ENCODE measurements at regions not wholly inside any gene's neighbourhood (a gene's known extent, or its start where the extent isn't known, plus 50 kb on each side); places are given as distances from the start of the nearest gene placed in this dataset.

DNA sequence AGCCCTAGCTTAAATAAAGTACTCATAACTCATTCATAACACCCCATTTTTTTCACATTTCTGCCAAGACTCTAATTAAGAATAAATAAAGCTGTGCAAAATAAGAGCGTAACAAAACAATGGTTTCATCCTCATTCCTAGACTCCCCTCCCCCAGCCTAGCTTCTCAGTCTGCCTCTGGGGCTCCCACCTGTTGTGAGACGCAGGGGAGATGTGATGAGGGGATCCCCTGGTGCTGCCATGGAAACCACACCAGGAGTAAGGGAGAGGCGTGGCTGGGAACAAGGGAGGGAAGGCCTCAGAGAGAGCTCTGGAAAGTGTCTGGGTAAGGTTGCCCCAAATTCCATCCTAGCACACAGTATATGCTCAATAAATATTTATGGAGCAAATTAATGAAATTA lies 93.3 kb upstream of the USP29 start:
- no peaks in the 10 kb centered on the region for H3K27me3 ChIP-seq (ENCODE audit: insufficient read depth, low read depth, low read length)
- H2AFZ ChIP-seq (ENCODE audit: low read depth, low read length) = no peak overlapping the region
- H3K9me3 ChIP-seq (ENCODE audit: low read length) = peaks cover 2% of the 10 kb centered on the region
- H3K9me2 ChIP-seq (ENCODE audit: insufficient read depth, low read length) = no peaks in the 10 kb centered on the region
- no peak overlapping the region for H3K27ac ChIP-seq (ENCODE audit: low read length)
- no peaks in the 10 kb centered on the region for H3F3A ChIP-seq (ENCODE audit: insufficient read depth, low read length, poor library complexity, severe bottlenecking)
- H3K4me3 ChIP-seq (ENCODE audit: low read length) = no peak overlapping the region
- no peaks in the 10 kb centered on the region for H3K79me2 ChIP-seq (replicated peaks; ENCODE audit: insufficient read depth, low read length)
- no peak for TF ChIP-seq RAD21 (conservative IDR thresholded peaks at IDR 0.05)
- TF ChIP-seq CTCF (IDR thresholded peaks at IDR 0.05; ENCODE audit: poor library complexity, severe bottlenecking) = no peak
- no peak for TF ChIP-seq EP300 (conservative IDR thresholded peaks at IDR 0.05; ENCODE audit: poor library complexity, severe bottlenecking)
- TF ChIP-seq POLR2AphosphoS5 (IDR thresholded peaks at IDR 0.05) = no peak
- TF ChIP-seq SMC3 (conservative IDR thresholded peaks at IDR 0.05; ENCODE audit: poor library complexity) = no peak
- no peak for TF ChIP-seq EZH2 (IDR thresholded peaks at IDR 0.05; ENCODE audit: borderline replicate concordance, insufficient read depth, low read length, poor library complexity, severe bottlenecking)
- TF ChIP-seq, protein P1, sequence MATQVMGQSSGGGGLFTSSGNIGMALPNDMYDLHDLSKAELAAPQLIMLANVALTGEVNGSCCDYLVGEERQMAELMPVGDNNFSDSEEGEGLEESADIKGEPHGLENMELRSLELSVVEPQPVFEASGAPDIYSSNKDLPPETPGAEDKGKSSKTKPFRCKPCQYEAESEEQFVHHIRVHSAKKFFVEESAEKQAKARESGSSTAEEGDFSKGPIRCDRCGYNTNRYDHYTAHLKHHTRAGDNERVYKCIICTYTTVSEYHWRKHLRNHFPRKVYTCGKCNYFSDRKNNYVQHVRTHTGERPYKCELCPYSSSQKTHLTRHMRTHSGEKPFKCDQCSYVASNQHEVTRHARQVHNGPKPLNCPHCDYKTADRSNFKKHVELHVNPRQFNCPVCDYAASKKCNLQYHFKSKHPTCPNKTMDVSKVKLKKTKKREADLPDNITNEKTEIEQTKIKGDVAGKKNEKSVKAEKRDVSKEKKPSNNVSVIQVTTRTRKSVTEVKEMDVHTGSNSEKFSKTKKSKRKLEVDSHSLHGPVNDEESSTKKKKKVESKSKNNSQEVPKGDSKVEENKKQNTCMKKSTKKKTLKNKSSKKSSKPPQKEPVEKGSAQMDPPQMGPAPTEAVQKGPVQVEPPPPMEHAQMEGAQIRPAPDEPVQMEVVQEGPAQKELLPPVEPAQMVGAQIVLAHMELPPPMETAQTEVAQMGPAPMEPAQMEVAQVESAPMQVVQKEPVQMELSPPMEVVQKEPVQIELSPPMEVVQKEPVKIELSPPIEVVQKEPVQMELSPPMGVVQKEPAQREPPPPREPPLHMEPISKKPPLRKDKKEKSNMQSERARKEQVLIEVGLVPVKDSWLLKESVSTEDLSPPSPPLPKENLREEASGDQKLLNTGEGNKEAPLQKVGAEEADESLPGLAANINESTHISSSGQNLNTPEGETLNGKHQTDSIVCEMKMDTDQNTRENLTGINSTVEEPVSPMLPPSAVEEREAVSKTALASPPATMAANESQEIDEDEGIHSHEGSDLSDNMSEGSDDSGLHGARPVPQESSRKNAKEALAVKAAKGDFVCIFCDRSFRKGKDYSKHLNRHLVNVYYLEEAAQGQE (IDR thresholded peaks at IDR 0.05; ENCODE audit: borderline replicate concordance) = no peak
- no peak for TF ChIP-seq MXI1 (conservative IDR thresholded peaks at IDR 0.05; ENCODE audit: poor library complexity, severe bottlenecking)
- no peak for TF ChIP-seq TAF1 (IDR thresholded peaks at IDR 0.05; ENCODE audit: low read depth)
- no peaks in the 10 kb centered on the region for H4K20me1 ChIP-seq (ENCODE audit: insufficient read depth)
- no peak overlapping the region for H3K4me2 ChIP-seq (ENCODE audit: low read length)
- no peak overlapping the region for H3K9ac ChIP-seq (ENCODE audit: low read length)
- H3K36me3 ChIP-seq (ENCODE audit: insufficient read depth, low read length) = no peaks in the 10 kb centered on the region

GRCh38 chr19:57027360-57027759 lies 92.4 kb upstream of the USP29 start:
- peaks cover 2% of the 10 kb centered on the region for H3K9me3 ChIP-seq (ENCODE audit: low read length)
- no peak overlapping the region for H3K4me2 ChIP-seq (ENCODE audit: low read length)
- H3K4me3 ChIP-seq (ENCODE audit: low read length) = no peak overlapping the region
- no peak overlapping the region for H3K27ac ChIP-seq (ENCODE audit: low read length)
- H3K79me2 ChIP-seq (replicated peaks; ENCODE audit: insufficient read depth, low read length) = no peaks in the 10 kb centered on the region
- no peak for TF ChIP-seq TAF1 (IDR thresholded peaks at IDR 0.05; ENCODE audit: low read depth)
- no peak for TF ChIP-seq SMC3 (conservative IDR thresholded peaks at IDR 0.05; ENCODE audit: poor library complexity)
- no peak for TF ChIP-seq RAD21 (conservative IDR thresholded peaks at IDR 0.05)
- TF ChIP-seq MXI1 (conservative IDR thresholded peaks at IDR 0.05; ENCODE audit: poor library complexity, severe bottlenecking) = no peak
- TF ChIP-seq, protein P1 (IDR thresholded peaks at IDR 0.05; ENCODE audit: borderline replicate concordance) = no peak
- TF ChIP-seq EZH2 (IDR thresholded peaks at IDR 0.05; ENCODE audit: borderline replicate concordance, insufficient read depth, low read length, poor library complexity, severe bottlenecking) = no peak
- no peak for TF ChIP-seq POLR2AphosphoS5 (IDR thresholded peaks at IDR 0.05)
- TF ChIP-seq CTCF (IDR thresholded peaks at IDR 0.05; ENCODE audit: poor library complexity, severe bottlenecking) = no peak
- H3K27me3 ChIP-seq (ENCODE audit: insufficient read depth, low read depth, low read length) = no peaks in the 10 kb centered on the region
- no peaks in the 10 kb centered on the region for H3K36me3 ChIP-seq (ENCODE audit: insufficient read depth, low read length)
- H4K20me1 ChIP-seq (ENCODE audit: insufficient read depth) = no peaks in the 10 kb centered on the region
- H3K9ac ChIP-seq (ENCODE audit: low read length) = no peak overlapping the region
- no peaks in the 10 kb centered on the region for H3K9me2 ChIP-seq (ENCODE audit: insufficient read depth, low read length)
- H3F3A ChIP-seq (ENCODE audit: insufficient read depth, low read length, poor library complexity, severe bottlenecking) = no peaks in the 10 kb centered on the region
- no peak overlapping the region for H2AFZ ChIP-seq (ENCODE audit: low read depth, low read length)
